ENCODE measurements at regions not wholly inside any gene's neighbourhood (a gene's known extent, or its start where the extent isn't known, plus 50 kb on each side); places are given as distances from the start of the nearest gene placed in this dataset.

GRCh38 chr15:99476413-99477222 lies 89.2 kb upstream of the MEF2A start (continued):
- TF ChIP-seq RNF2 (IDR thresholded peaks at IDR 0.05; ENCODE audit: borderline replicate concordance, low read depth, low read length, missing control alignments, poor library complexity, severe bottlenecking) (no peak), RXRA (IDR thresholded peaks at IDR 0.05; ENCODE audit: insufficient read depth, low read depth, low read length) (no peak), RBBP5 (IDR thresholded peaks at IDR 0.05; ENCODE audit: borderline replicate concordance, low read depth, low read length) (no peak), BACH1 (IDR thresholded peaks at IDR 0.05; ENCODE audit: low read length) (no peak), RFX5 (IDR thresholded peaks at IDR 0.05; ENCODE audit: borderline replicate concordance, low read depth, low read length) (no peak), CHD1 (IDR thresholded peaks at IDR 0.05; ENCODE audit: low read depth, low read length) (no peak), SRF (IDR thresholded peaks at IDR 0.05; ENCODE audit: low read depth, low read length) (no peak), HDAC2 (IDR thresholded peaks at IDR 0.05; ENCODE audit: borderline replicate concordance in 1 of 2, low read depth in 2 of 2, low read length in 2 of 2) (no peak)

Measured in H1 (cell line).